ENCODE measurements at regions not wholly inside any gene's neighbourhood (a gene's known extent, or its start where the extent isn't known, plus 50 kb on each side); places are given as distances from the start of the nearest gene placed in this dataset.

DNA sequence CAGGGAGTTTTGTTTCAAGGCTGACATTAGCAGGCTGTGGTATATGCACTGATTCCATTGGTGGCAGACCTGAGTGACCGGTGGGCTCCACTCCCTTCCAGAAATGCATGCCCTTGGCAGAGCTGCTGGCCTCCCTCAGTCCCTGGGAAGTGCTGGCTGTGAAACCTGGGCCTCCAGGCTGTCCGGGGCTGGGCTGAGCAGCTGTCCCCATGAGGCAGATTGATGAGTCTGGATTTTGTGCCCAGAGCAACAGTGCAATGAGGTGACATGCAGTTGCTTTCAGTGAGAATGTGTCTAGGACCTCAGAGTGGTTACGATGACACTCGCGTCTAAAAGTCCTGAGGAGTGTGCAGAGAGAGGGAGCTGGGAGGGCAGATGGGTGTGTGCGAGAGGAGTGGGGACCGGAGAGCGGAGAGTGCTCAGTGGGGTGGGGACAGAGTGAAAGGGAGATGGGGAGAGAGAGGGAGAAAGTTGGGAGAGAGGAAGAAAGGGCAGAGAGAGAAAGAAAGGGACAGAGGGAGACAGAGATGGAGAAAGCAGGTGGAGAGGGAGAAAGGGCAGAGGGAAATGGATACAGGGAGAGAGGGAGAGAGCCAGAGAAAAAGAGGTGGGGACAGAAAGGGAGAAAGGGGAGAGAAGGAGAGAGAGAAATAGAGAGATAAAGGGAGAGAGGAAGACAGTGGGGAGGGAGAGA, 978.3 kb downstream of the BRD1 start:
- TF ChIP-seq, protein P1, sequence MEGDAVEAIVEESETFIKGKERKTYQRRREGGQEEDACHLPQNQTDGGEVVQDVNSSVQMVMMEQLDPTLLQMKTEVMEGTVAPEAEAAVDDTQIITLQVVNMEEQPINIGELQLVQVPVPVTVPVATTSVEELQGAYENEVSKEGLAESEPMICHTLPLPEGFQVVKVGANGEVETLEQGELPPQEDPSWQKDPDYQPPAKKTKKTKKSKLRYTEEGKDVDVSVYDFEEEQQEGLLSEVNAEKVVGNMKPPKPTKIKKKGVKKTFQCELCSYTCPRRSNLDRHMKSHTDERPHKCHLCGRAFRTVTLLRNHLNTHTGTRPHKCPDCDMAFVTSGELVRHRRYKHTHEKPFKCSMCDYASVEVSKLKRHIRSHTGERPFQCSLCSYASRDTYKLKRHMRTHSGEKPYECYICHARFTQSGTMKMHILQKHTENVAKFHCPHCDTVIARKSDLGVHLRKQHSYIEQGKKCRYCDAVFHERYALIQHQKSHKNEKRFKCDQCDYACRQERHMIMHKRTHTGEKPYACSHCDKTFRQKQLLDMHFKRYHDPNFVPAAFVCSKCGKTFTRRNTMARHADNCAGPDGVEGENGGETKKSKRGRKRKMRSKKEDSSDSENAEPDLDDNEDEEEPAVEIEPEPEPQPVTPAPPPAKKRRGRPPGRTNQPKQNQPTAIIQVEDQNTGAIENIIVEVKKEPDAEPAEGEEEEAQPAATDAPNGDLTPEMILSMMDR (IDR thresholded peaks at IDR 0.05; ENCODE audit: low read depth, low read length, poor library complexity, severe bottlenecking), result no peak
- TF ChIP-seq EZH2phosphoT487 (IDR thresholded peaks at IDR 0.05; ENCODE audit: borderline replicate concordance, low read length), result no peak
